ENCODE measurements at regions not wholly inside any gene's neighbourhood (a gene's known extent, or its start where the extent isn't known, plus 50 kb on each side); places are given as distances from the start of the nearest gene placed in this dataset.

DNA sequence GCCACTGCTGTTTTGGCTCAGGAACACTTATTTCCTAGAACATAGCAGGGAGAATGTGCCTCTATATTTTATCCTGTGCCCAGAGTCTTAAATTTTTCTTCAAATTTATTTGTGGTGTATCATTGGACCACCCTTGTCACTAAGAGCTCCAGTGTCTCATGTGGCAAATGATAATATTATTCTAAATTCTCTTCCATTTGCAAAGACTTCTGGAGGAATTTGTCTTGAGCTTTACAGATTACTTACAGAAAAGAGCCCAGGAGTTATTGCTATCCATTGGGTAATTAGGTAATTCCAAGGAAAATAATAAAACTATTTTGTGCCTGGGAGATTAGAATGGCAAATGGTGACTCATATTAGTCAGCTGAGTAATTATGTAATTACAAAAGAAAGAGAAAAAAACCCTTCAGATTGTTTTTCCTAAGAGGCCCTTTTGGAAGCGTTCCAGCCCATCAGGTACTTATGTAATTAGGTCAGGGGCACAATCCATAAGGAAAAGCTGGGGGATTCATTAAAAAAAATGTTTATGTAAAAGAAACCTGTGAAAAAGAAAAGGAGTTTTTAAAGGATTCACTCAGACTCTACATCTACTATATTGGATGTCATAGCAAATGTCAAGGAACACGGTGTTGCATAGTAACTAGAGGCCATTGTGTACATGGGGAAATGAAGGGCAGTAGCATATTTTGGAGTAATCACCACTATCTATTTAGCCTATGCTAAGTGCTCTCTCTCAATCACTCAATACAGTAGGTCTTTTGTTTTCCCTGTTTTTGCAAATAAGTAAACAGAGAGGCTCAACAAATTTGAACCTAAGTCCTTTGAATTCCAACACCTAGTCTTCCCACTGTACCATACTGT, 380.9 kb upstream of the RARB start (continued):
- no peak for TF ChIP-seq RAD21 (IDR thresholded peaks at IDR 0.05; ENCODE audit: low read length)
- TF ChIP-seq, protein P1, sequence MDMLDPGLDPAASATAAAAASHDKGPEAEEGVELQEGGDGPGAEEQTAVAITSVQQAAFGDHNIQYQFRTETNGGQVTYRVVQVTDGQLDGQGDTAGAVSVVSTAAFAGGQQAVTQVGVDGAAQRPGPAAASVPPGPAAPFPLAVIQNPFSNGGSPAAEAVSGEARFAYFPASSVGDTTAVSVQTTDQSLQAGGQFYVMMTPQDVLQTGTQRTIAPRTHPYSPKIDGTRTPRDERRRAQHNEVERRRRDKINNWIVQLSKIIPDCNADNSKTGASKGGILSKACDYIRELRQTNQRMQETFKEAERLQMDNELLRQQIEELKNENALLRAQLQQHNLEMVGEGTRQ (IDR thresholded peaks at IDR 0.05; ENCODE audit: low read depth, low read length): no peak

DNA sequence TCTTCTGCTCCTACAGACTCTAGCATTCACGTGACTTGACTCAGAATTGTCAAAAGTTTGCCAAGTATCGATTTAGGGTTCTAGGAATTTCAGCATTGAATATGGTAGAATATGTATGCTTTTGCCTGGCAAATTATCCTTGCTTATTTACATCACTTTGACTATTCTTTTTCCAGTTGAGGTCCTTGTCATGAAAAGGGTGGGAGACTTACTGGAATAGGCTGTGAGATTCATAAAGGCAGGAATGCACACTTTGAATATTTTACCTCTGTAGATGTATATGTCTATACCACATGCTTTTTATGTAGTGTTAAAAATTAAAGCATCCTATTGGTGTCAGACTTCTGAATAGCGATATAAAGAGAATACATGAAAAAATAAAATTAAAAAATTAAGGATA, 378.8 kb upstream of the RARB start:
- Histone ChIP-seq H2AK9ac (replicated peaks; ENCODE audit: low read depth, low read length, poor library complexity) (no peak overlapping the region), H4K20me1 (ENCODE audit: insufficient read depth, low read length) (no peaks in the 10 kb centered on the region), H4K8ac (ENCODE audit: low read depth in 2 of 2, low read length in 2 of 2) (no peak overlapping the region), H3K4me2 (ENCODE audit: low read depth, low read length) (no peak overlapping the region), H3K27ac (ENCODE audit: insufficient read depth, low read length) (no peak overlapping the region), H3K14ac (replicated peaks; ENCODE audit: low read depth, low read length) (no peak overlapping the region), H2AK5ac (ENCODE audit: low read depth, low read length) (no peak overlapping the region), H3K27me3 (ENCODE audit: control insufficient read depth, insufficient read depth, low read length) (no peaks in the 10 kb centered on the region), H3K9me3 (ENCODE audit: control insufficient read depth, insufficient read depth, low read length) (peaks cover 3% of the 10 kb centered on the region; the same call in 1 of the 2 replicates), H3K23ac (ENCODE audit: low read depth, low read length) (no peak overlapping the region), H2BK5ac (ENCODE audit: low read depth, low read length, poor library complexity, severe bottlenecking) (no peak overlapping the region), H3K4ac (ENCODE audit: low read depth, low read length) (no peak overlapping the region), H3K79me1 (ENCODE audit: low read depth in 1 of 2, low read length in 2 of 2) (no peaks in the 10 kb centered on the region), H2BK15ac (ENCODE audit: low read depth, low read length) (no peak overlapping the region), H3K56ac (ENCODE audit: extremely low read depth, insufficient read depth, low read length) (no peak overlapping the region), H4K91ac (ENCODE audit: insufficient read depth, low read depth, low read length) (no peak overlapping the region), H4K5ac (ENCODE audit: low read depth, low read length) (no peak overlapping the region), H3K18ac (ENCODE audit: low read depth, low read length) (no peak overlapping the region), H3K9me1 (ENCODE audit: insufficient read depth, low read length) (no peaks in the 10 kb centered on the region), H3K4me1 (ENCODE audit: control insufficient read depth, insufficient read depth, low read length) (no peaks in the 10 kb centered on the region), H3K9ac (ENCODE audit: low read depth, low read length) (no peak overlapping the region), H2AFZ (replicated peaks; ENCODE audit: low read length, poor library complexity) (no peak overlapping the region), H3K36me3 (ENCODE audit: control insufficient read depth, insufficient read depth, low read length) (no peaks in the 10 kb centered on the region), H3K4me3 (ENCODE audit: insufficient read depth, low read depth, low read length) (no peak overlapping the region), H2BK20ac (ENCODE audit: low read depth, low read length) (no peak overlapping the region), H2BK120ac (ENCODE audit: low read depth, low read length) (no peak overlapping the region)
- DNase-seq (no peak), ATAC-seq (ENCODE audit: low read depth) (no peak)
- ChIA-PET POLR2A (ENCODE audit: unreplicated experiment) (no interaction called here), CTCF (no interaction called here)
- intact Hi-C loops (cut with micrococcal nuclease) (no loop called here), in situ Hi-C loops (cut with MboI; ENCODE audit: low sequenced_read_pairs) (no loop called here), dilution Hi-C loops (cut with HindIII; ENCODE audit: low sequenced_read_pairs, unreplicated experiment) (no loop called here)
- no CpG with 5 or more reads among the region's 3 CpGs for WGBS, 2 experiments (ENCODE audit: extremely low coverage in 2 of 2, insufficient read length in 1 of 2)
- TF ChIP-seq MAFK (IDR thresholded peaks at IDR 0.05; ENCODE audit: low read depth, low read length) (no peak), NFE2L2 (IDR thresholded peaks at IDR 0.05; ENCODE audit: low read depth, low read length) (no peak), RCOR1 (IDR thresholded peaks at IDR 0.05; ENCODE audit: insufficient replicate concordance, low read length) (no peak), RAD21 (IDR thresholded peaks at IDR 0.05; ENCODE audit: low read length) (no peak), CEBPB (IDR thresholded peaks at IDR 0.05; ENCODE audit: low read depth, low read length) (no peak), MAZ (IDR thresholded peaks at IDR 0.05; ENCODE audit: borderline replicate concordance, low read depth, low read length) (no peak)
- no TSS peak for BruUV-seq (replicated peaks)
